GM20000 (cell line): ENCODE measurements at regions not wholly inside any gene's neighbourhood (a gene's known extent, or its start where the extent isn't known, plus 50 kb on each side); places are given as distances from the start of the nearest gene placed in this dataset.

Experiments
- DNase-seq: peaks from one replicate; pipeline ENCODE4 v3.0.0; 2012; ENCODE audit warnings: low spot score
- TF ChIP-seq, protein P1 (sequence below): IDR thresholded peaks from 2 replicates; pipeline ENCODE4 v1.5.1; 2012; ENCODE audit warnings: mild to moderate bottlenecking, control low read depth; ENCODE audit errors: extremely low read depth, missing control alignments

DNA sequence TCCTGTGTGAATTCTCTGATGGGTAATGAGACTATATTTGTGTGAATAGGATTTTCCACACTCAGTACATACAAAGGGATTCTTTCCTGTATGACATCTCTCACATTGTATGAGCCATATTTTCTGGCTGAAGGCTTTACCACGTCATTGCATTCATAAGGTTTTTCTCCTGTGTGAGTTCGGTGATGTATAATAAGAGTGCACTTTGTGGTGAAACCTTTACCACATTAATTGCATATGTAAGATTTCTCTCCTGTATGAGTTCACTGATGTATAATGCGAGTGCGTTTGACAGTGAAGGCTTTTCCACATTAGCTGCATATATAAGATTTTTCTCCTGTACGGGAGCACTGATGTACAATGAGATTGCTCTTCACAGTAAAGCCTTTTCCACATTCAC lies 455.4 kb upstream of the CNTN5 start:
- TF ChIP-seq, protein P1, sequence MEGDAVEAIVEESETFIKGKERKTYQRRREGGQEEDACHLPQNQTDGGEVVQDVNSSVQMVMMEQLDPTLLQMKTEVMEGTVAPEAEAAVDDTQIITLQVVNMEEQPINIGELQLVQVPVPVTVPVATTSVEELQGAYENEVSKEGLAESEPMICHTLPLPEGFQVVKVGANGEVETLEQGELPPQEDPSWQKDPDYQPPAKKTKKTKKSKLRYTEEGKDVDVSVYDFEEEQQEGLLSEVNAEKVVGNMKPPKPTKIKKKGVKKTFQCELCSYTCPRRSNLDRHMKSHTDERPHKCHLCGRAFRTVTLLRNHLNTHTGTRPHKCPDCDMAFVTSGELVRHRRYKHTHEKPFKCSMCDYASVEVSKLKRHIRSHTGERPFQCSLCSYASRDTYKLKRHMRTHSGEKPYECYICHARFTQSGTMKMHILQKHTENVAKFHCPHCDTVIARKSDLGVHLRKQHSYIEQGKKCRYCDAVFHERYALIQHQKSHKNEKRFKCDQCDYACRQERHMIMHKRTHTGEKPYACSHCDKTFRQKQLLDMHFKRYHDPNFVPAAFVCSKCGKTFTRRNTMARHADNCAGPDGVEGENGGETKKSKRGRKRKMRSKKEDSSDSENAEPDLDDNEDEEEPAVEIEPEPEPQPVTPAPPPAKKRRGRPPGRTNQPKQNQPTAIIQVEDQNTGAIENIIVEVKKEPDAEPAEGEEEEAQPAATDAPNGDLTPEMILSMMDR: no peak

GRCh38 chr11:98566978-98567377 lies 453.8 kb upstream of the CNTN5 start:
- DNase-seq: no peak
- TF ChIP-seq, protein P1: no peak

More for the DNA sequence above, 455.4 kb upstream of the CNTN5 start:
- DNase-seq: no peak

DNA sequence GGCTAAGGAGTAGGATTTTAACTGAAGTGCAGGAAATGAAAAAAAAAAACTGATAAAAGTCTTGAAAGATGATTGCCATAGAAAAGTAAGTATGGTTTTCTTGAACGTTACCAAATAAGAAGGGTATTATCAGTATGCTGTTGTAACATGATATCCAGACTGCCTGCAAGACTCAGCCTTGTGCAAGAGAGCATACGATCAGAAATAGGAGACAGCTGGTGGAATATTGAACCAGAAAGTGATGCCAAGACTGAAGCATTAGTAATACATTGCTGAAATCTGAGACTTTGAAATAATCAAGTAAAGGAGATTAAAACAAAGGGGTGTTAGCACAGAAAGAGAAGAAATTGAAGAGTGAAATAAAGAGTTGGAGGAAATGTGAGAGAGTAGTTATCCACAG lies 452.7 kb upstream of the CNTN5 start:
- DNase-seq: no peak
- TF ChIP-seq, protein P1: no peak

DNA sequence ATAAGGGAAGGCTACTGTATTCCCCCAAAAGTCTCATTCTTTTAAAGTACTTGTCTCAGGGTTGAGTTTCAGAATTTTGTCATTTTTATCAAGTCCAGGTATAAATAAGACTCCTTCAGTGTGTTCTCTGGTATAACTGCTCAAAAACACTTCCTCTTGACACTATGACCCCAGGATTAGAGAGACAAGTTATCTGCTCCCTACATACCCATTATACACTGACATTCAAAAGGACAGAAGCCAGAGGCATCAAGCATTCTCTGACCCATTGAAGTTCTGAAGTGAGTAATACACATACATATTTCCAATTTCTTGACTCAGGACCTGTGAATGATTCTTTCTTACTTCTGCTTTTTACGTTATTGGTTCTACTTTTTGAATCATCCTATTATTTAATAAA lies 447.8 kb upstream of the CNTN5 start:
- DNase-seq: no peak
- TF ChIP-seq, protein P1: no peak

DNA sequence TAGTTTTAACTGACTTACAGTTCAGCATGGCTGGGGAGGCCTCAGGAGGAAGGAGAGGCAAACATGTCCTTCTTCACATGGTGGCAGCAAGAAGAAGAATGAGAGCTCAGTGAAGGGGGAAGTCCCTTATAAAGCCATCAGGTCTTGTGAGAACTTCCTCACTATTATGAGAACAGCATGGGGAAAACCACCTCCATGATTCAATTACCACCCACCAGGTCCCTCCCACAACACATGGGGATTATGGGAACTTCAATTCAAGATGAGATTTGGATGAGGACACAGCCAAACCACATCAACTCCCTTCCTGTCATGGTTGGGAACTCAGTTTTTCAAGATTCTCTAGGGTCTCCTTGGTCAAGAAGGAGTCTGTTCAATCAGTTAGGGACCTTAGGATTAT lies 432.9 kb upstream of the CNTN5 start:
- TF ChIP-seq, protein P1: no peak
- DNase-seq: no peak

- no peak for DNase-seq
- TF ChIP-seq, protein P1: no peak
Measured at GRCh38 chr11:98589967-98590366, 430.8 kb upstream of the CNTN5 start.

DNA sequence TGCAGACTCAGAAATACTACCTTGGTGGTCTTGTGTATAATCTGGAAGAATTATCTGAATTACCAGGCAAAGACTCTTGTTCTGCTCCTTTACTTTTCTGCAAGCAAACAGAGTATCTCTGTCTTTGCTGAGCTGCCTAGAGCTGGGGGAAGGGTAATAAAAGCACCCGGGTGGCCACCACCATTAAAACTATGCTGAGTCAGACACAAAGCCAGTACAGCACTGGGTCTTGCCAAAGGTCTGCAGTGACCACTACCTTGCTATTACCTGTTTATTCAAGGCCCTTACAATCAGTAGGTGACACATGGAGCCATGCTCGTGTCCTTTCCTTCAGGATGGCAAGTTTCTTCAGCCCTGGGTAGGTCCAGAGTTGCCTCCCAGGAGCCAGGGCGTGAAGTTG lies 420.6 kb upstream of the CNTN5 start:
- TF ChIP-seq, protein P1: no peak
- DNase-seq: no peak
